Thyroid gland (tissue), 4 donors: ENCODE measurements at regions not wholly inside any gene's neighbourhood (a gene's known extent, or its start where the extent isn't known, plus 50 kb on each side); places are given as distances from the start of the nearest gene placed in this dataset.

Experiments used
- POLR2A ChIP-seq, 2 donors: fragments of 450-650 bp; IDR thresholded peaks; one replicate each; pipeline ENCODE4 v1.6.1; 2017; ENCODE audit warnings: antibody characterized with exemption in 2 of 2, mild to moderate bottlenecking in 2 of 2, moderate library complexity in 1 of 2
- TF ChIP-seq, protein P1 (sequence below), 6 experiments: fragments of 200-600 bp in 3 of 6; fragments of 450-650 bp in 3 of 6; sonication (generic) in 3 of 6; IDR thresholded peaks; one replicate each; pipeline ENCODE4 v1.5.1; 2016 to 2019; ENCODE audit warnings: antibody characterized with exemption in 6 of 6, mild to moderate bottlenecking in 2 of 6, inconsistent platforms in 1 of 6, moderate library complexity in 1 of 6

DNA sequence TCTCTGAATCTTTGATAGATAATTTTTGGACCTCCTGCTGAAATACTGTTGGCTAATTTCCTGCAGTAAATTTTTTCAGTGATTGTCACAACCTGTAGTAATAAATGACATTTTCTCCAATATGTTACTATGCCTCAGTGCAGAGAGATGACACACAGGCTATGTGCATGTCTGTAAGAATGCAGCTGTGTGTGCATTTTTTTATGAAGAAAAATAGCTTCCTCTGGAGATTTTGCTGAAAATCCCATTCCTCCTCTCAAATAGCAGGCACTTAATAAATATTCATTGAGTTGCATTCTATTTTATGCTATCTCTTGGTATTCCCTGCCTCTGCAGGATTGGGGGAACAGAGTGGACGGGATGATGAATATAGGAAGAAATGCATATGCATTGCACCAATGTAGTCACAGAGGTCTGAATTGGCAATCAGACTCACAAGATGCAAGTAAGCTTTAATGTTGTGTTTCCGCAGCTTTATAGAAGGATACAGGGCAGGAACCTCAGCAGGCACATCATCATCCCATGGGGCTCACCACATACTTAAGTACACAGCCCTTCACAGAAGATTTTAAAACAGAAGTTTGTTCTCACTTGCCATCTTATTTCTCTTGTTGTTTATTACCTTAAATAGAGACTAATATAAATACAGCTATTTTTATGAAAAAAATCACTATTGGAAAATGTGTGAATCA is 474.7 kb downstream of the EPM2A start:
- TF ChIP-seq, protein P1, sequence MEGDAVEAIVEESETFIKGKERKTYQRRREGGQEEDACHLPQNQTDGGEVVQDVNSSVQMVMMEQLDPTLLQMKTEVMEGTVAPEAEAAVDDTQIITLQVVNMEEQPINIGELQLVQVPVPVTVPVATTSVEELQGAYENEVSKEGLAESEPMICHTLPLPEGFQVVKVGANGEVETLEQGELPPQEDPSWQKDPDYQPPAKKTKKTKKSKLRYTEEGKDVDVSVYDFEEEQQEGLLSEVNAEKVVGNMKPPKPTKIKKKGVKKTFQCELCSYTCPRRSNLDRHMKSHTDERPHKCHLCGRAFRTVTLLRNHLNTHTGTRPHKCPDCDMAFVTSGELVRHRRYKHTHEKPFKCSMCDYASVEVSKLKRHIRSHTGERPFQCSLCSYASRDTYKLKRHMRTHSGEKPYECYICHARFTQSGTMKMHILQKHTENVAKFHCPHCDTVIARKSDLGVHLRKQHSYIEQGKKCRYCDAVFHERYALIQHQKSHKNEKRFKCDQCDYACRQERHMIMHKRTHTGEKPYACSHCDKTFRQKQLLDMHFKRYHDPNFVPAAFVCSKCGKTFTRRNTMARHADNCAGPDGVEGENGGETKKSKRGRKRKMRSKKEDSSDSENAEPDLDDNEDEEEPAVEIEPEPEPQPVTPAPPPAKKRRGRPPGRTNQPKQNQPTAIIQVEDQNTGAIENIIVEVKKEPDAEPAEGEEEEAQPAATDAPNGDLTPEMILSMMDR (IDR thresholded peaks at IDR 0.05), result no peak
- no peak for TF ChIP-seq POLR2A (IDR thresholded peaks at IDR 0.05)
